SK-N-SH treated with all-trans-retinoic acid at 6 μM for 48 hours (cell line): ENCODE measurements at regions not wholly inside any gene's neighbourhood (a gene's known extent, or its start where the extent isn't known, plus 50 kb on each side); places are given as distances from the start of the nearest gene placed in this dataset.

Source experiments
- ATAC-seq: fragments of 200-7000 bp; cut with Tn5 transposase; 3 replicates; pipeline ENCODE4 v1.9.1; 2020; ENCODE audit warnings: mild to moderate bottlenecking, moderate library complexity
- ARNTL ChIP-seq: fragments of 450-650 bp; formaldehyde crosslinking; IDR thresholded peaks from 2 replicates; pipeline ENCODE4 v1.5.0; 2020; ENCODE audit warnings: low read depth, mild to moderate bottlenecking, moderate library complexity, borderline replicate concordance
- CSDC2 ChIP-seq: fragments of 250-450 bp; sonication (Bioruptor Pico); IDR thresholded peaks from 2 replicates; pipeline ENCODE4 v1.5.0; 2020; ENCODE audit warnings: mild to moderate bottlenecking, moderate library complexity
- GLIS3 ChIP-seq: fragments of 250-450 bp; sonication (Bioruptor Pico); IDR thresholded peaks from 2 replicates; pipeline ENCODE4 v1.5.0; 2020; ENCODE audit warnings: mild to moderate bottlenecking, moderate library complexity
- ISL1 ChIP-seq: fragments of 250-450 bp; sonication (Bioruptor Pico); IDR thresholded peaks from 2 replicates; pipeline ENCODE4 v2.1.2; 2022; ENCODE audit warnings: mild to moderate bottlenecking, moderate library complexity
- OSR1 ChIP-seq: fragments of 250-450 bp; sonication (Bioruptor Pico); IDR thresholded peaks from 2 replicates; pipeline ENCODE4 v1.8.0; 2022; ENCODE audit warnings: moderate library complexity, mild to moderate bottlenecking, inconsistent platforms
- PPARA ChIP-seq: fragments of 250-450 bp; sonication (Bioruptor Pico); IDR thresholded peaks from 2 replicates; pipeline ENCODE4 v1.5.0; 2020; ENCODE audit warnings: mild to moderate bottlenecking, borderline replicate concordance
- RARB ChIP-seq: fragments of 250-450 bp; sonication (Bioruptor Pico); IDR thresholded peaks from 2 replicates; pipeline ENCODE4 v1.8.0; 2021; ENCODE audit warnings: mild to moderate bottlenecking, moderate library complexity
- SNAI2 ChIP-seq: fragments of 250-450 bp; sonication (Bioruptor Pico); IDR thresholded peaks from 2 replicates; pipeline ENCODE4 v1.5.0; 2020; ENCODE audit warnings: mild to moderate bottlenecking, moderate library complexity
- TCF4 ChIP-seq: fragments of 250-450 bp; sonication (Bioruptor Pico); IDR thresholded peaks from 2 replicates; pipeline ENCODE4 v1.8.0; 2021; ENCODE audit warnings: mild to moderate bottlenecking, moderate library complexity, borderline replicate concordance
- TOX ChIP-seq: fragments of 250-450 bp; sonication (Bioruptor Pico); IDR thresholded peaks from 2 replicates; pipeline ENCODE4 v1.8.0; 2021; ENCODE audit warnings: mild to moderate bottlenecking, moderate library complexity, borderline replicate concordance
- ZC3H10 ChIP-seq: fragments of 250-450 bp; sonication (Bioruptor Pico); IDR thresholded peaks from 2 replicates; pipeline ENCODE4 v1.5.1; 2021; ENCODE audit warnings: mild to moderate bottlenecking, moderate library complexity
- ZFP3 ChIP-seq: fragments of 250-450 bp; sonication (Bioruptor Pico); IDR thresholded peaks from 2 replicates; pipeline ENCODE4 v1.5.0; 2020; ENCODE audit warnings: mild to moderate bottlenecking, moderate library complexity
- ZFP30 ChIP-seq: fragments of 450-650 bp; formaldehyde crosslinking; IDR thresholded peaks from 2 replicates; pipeline ENCODE4 v1.5.0; 2022; ENCODE audit warnings: mild to moderate bottlenecking, moderate library complexity
- ZNF565 ChIP-seq: fragments of 450-650 bp; formaldehyde crosslinking; conservative IDR thresholded peaks from 2 replicates; pipeline ENCODE4 v1.5.0; 2020; ENCODE audit warnings: low read depth, mild to moderate bottlenecking, moderate library complexity
- ZNF70 ChIP-seq: fragments of 450-650 bp; formaldehyde crosslinking; IDR thresholded peaks from 2 replicates; pipeline ENCODE4 v1.5.0; 2020; ENCODE audit warnings: mild to moderate bottlenecking, moderate library complexity
- ZNF8 ChIP-seq: fragments of 450-650 bp; formaldehyde crosslinking; IDR thresholded peaks from 2 replicates; pipeline ENCODE4 v1.5.0; 2020; ENCODE audit warnings: mild to moderate bottlenecking, moderate library complexity
- TF ChIP-seq, protein P1 (sequence below): fragments of 250-450 bp; sonication (Bioruptor Pico); IDR thresholded peaks from 2 replicates; pipeline ENCODE4 v1.8.0; 2020; ENCODE audit warnings: mild to moderate bottlenecking, moderate library complexity, borderline replicate concordance
- TF ChIP-seq, protein P2 (sequence below): fragments of 250-450 bp; sonication (Bioruptor Pico); IDR thresholded peaks from 2 replicates; pipeline ENCODE4 v1.5.1; 2020; ENCODE audit warnings: low read depth, mild to moderate bottlenecking, moderate library complexity
- TF ChIP-seq, protein P3 (sequence below): fragments of 250-450 bp; sonication (Bioruptor Pico); IDR thresholded peaks from 2 replicates; pipeline ENCODE4 v1.8.0; 2021; ENCODE audit warnings: low read depth, mild to moderate bottlenecking, moderate library complexity, borderline replicate concordance
- TF ChIP-seq, protein P4 (sequence below): fragments of 250-450 bp; sonication (Bioruptor Pico); IDR thresholded peaks from 2 replicates; pipeline ENCODE4 v1.5.0; 2020; ENCODE audit warnings: mild to moderate bottlenecking, moderate library complexity
- TF ChIP-seq, protein P5 (sequence below): fragments of 250-450 bp; sonication (Bioruptor Pico); IDR thresholded peaks from 2 replicates; pipeline ENCODE4 v1.5.1; 2021; ENCODE audit warnings: mild to moderate bottlenecking, moderate library complexity

GRCh38 chr11:38089726-38090125, 1491.7 kb upstream of the RAG2 start (continued):
- TF ChIP-seq, protein P1, sequence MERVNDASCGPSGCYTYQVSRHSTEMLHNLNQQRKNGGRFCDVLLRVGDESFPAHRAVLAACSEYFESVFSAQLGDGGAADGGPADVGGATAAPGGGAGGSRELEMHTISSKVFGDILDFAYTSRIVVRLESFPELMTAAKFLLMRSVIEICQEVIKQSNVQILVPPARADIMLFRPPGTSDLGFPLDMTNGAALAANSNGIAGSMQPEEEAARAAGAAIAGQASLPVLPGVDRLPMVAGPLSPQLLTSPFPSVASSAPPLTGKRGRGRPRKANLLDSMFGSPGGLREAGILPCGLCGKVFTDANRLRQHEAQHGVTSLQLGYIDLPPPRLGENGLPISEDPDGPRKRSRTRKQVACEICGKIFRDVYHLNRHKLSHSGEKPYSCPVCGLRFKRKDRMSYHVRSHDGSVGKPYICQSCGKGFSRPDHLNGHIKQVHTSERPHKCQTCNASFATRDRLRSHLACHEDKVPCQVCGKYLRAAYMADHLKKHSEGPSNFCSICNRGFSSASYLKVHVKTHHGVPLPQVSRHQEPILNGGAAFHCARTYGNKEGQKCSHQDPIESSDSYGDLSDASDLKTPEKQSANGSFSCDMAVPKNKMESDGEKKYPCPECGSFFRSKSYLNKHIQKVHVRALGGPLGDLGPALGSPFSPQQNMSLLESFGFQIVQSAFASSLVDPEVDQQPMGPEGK (CRISPR knock-in tag) = no peak
- TF ChIP-seq GLIS3 (CRISPR knock-in tag) (no peak), ZNF70 (no peak)

- TF ChIP-seq OSR1 (CRISPR knock-in tag) (no peak), ZC3H10 (CRISPR knock-in tag) (no peak), ISL1 (peak; percentile 69), CSDC2 (CRISPR knock-in tag) (no peak), TCF4 (CRISPR knock-in tag) (no peak), GLIS3 (CRISPR knock-in tag) (no peak), ZNF565 (CRISPR knock-in tag) (no peak)
- TF ChIP-seq, protein P2, sequence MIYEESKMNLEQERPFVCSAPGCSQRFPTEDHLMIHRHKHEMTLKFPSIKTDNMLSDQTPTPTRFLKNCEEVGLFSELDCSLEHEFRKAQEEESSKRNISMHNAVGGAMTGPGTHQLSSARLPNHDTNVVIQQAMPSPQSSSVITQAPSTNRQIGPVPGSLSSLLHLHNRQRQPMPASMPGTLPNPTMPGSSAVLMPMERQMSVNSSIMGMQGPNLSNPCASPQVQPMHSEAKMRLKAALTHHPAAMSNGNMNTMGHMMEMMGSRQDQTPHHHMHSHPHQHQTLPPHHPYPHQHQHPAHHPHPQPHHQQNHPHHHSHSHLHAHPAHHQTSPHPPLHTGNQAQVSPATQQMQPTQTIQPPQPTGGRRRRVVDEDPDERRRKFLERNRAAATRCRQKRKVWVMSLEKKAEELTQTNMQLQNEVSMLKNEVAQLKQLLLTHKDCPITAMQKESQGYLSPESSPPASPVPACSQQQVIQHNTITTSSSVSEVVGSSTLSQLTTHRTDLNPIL (CRISPR knock-in tag) = no peak
- TF ChIP-seq, protein P1 (CRISPR knock-in tag) = no peak
- ATAC-seq = no peak
Observed at GRCh38 chr11:38060920-38061319, 1462.9 kb upstream of the RAG2 start.

GRCh38 chr11:38060136-38060535, 1462.1 kb upstream of the RAG2 start:
- no peak for ATAC-seq
- TF ChIP-seq CSDC2 (CRISPR knock-in tag) (no peak), RARB (CRISPR knock-in tag) (no peak), ZFP3 (CRISPR knock-in tag) (no peak), ARNTL (no peak), TCF4 (CRISPR knock-in tag) (no peak), ZFP30 (no peak), PPARA (CRISPR knock-in tag) (no peak), ZNF70 (no peak), ZNF8 (CRISPR knock-in tag) (no peak), ISL1 (no peak), SNAI2 (CRISPR knock-in tag) (no peak)
- TF ChIP-seq, protein P3, sequence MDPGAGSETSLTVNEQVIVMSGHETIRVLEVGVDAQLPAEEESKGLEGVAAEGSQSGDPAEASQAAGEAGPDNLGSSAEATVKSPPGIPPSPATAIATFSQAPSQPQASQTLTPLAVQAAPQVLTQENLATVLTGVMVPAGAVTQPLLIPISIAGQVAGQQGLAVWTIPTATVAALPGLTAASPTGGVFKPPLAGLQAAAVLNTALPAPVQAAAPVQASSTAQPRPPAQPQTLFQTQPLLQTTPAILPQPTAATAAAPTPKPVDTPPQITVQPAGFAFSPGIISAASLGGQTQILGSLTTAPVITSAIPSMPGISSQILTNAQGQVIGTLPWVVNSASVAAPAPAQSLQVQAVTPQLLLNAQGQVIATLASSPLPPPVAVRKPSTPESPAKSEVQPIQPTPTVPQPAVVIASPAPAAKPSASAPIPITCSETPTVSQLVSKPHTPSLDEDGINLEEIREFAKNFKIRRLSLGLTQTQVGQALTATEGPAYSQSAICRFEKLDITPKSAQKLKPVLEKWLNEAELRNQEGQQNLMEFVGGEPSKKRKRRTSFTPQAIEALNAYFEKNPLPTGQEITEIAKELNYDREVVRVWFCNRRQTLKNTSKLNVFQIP = no peak

- TF ChIP-seq ZNF70 = no peak
- ATAC-seq = no peak
Observed at GRCh38 chr11:38046571-38047135, 1448.6 kb upstream of the RAG2 start.

GRCh38 chr11:38043060-38043459, 1445.0 kb upstream of the RAG2 start:
- ATAC-seq = no peak
- TF ChIP-seq RARB (CRISPR knock-in tag) = no peak
- TF ChIP-seq, protein P3 = no peak
- no peak for TF ChIP-seq OSR1 (CRISPR knock-in tag)
- TF ChIP-seq CSDC2 (CRISPR knock-in tag) = no peak
- TF ChIP-seq, protein P4, sequence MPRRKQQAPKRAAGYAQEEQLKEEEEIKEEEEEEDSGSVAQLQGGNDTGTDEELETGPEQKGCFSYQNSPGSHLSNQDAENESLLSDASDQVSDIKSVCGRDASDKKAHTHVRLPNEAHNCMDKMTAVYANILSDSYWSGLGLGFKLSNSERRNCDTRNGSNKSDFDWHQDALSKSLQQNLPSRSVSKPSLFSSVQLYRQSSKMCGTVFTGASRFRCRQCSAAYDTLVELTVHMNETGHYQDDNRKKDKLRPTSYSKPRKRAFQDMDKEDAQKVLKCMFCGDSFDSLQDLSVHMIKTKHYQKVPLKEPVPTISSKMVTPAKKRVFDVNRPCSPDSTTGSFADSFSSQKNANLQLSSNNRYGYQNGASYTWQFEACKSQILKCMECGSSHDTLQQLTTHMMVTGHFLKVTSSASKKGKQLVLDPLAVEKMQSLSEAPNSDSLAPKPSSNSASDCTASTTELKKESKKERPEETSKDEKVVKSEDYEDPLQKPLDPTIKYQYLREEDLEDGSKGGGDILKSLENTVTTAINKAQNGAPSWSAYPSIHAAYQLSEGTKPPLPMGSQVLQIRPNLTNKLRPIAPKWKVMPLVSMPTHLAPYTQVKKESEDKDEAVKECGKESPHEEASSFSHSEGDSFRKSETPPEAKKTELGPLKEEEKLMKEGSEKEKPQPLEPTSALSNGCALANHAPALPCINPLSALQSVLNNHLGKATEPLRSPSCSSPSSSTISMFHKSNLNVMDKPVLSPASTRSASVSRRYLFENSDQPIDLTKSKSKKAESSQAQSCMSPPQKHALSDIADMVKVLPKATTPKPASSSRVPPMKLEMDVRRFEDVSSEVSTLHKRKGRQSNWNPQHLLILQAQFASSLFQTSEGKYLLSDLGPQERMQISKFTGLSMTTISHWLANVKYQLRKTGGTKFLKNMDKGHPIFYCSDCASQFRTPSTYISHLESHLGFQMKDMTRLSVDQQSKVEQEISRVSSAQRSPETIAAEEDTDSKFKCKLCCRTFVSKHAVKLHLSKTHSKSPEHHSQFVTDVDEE = no peak
- no peak for TF ChIP-seq TCF4 (CRISPR knock-in tag)
- no peak for TF ChIP-seq ARNTL
- TF ChIP-seq PPARA (CRISPR knock-in tag) = no peak
- TF ChIP-seq, protein P5, sequence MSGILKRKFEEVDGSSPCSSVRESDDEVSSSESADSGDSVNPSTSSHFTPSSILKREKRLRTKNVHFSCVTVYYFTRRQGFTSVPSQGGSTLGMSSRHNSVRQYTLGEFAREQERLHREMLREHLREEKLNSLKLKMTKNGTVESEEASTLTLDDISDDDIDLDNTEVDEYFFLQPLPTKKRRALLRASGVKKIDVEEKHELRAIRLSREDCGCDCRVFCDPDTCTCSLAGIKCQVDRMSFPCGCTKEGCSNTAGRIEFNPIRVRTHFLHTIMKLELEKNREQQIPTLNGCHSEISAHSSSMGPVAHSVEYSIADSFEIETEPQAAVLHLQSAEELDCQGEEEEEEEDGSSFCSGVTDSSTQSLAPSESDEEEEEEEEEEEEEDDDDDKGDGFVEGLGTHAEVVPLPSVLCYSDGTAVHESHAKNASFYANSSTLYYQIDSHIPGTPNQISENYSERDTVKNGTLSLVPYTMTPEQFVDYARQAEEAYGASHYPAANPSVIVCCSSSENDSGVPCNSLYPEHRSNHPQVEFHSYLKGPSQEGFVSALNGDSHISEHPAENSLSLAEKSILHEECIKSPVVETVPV = no peak
- no peak for TF ChIP-seq SNAI2 (CRISPR knock-in tag)
- TF ChIP-seq ISL1 = no peak
- TF ChIP-seq ZNF565 (CRISPR knock-in tag) = no peak
- no peak for TF ChIP-seq ZNF8 (CRISPR knock-in tag)
- TF ChIP-seq TOX (CRISPR knock-in tag) = no peak
- no peak for TF ChIP-seq ZC3H10 (CRISPR knock-in tag)
- TF ChIP-seq ZFP3 (CRISPR knock-in tag) = no peak
